ENCODE measurements at regions not wholly inside any gene's neighbourhood (a gene's known extent, or its start where the extent isn't known, plus 50 kb on each side); places are given as distances from the start of the nearest gene placed in this dataset.

DNA sequence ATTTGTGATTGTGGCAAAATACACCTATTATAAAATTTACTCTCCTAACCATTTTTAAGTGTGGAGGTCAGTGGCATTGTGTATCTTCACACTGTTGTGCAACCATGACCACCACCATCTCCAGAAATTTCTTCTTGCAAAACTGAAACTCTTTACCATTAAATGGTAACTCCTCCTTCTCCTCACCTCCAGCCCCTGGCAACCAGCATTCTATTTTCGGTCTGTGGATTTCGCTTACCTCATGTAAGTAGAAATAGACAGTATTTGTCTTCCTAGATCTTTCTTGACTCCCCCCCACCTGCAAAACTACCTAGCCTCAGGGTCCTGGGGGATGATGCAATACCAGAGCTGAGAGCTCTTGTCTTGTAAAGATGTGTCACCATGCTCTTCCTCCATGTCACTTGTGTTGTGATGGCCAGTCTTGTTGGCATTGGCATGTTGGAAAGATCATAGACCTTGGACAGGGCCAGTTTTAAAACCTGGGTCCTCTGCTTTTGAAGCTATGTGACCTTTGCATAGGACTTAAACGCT lies 71.1 kb upstream of the EMX2 start:
- Histone ChIP-seq H3K36me3 (no peaks in the 10 kb centered on the region), H3K4me1 (ENCODE audit: control insufficient read depth in 1 of 2, insufficient read depth in 1 of 2, low read depth in 1 of 2, low read length in 1 of 2) (no peaks in the 10 kb centered on the region), H3K27ac (no peak overlapping the region), H3K27me3 (no peaks in the 10 kb centered on the region), H3K9me3 (no peaks in the 10 kb centered on the region), H3K4me3 (ENCODE audit: low read depth in 1 of 2, low read length in 1 of 2) (no peak overlapping the region)
- TF ChIP-seq, protein P1, sequence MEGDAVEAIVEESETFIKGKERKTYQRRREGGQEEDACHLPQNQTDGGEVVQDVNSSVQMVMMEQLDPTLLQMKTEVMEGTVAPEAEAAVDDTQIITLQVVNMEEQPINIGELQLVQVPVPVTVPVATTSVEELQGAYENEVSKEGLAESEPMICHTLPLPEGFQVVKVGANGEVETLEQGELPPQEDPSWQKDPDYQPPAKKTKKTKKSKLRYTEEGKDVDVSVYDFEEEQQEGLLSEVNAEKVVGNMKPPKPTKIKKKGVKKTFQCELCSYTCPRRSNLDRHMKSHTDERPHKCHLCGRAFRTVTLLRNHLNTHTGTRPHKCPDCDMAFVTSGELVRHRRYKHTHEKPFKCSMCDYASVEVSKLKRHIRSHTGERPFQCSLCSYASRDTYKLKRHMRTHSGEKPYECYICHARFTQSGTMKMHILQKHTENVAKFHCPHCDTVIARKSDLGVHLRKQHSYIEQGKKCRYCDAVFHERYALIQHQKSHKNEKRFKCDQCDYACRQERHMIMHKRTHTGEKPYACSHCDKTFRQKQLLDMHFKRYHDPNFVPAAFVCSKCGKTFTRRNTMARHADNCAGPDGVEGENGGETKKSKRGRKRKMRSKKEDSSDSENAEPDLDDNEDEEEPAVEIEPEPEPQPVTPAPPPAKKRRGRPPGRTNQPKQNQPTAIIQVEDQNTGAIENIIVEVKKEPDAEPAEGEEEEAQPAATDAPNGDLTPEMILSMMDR (IDR thresholded peaks at IDR 0.05) = no peak

DNA sequence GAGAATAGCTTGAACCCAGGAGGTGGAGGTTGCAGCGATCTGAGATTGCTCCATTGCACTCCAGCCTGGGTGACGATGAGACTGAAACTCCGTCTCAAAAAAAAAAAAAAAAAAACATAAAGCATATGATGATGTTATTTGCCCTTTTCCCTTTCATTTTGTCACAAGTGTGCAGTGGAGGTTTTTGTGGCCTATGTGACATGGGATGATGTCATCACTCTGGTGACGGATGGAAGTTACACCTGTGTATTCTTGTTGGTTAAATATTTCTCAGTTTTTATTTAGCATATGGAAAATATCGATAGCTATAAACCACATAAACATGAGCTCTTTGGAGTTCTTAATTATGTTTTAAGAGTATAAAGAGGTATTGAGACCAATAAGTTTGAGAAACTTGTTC lies 71.8 kb upstream of the EMX2 start:
- Histone ChIP-seq H3K4me1 (ENCODE audit: control insufficient read depth in 1 of 2, insufficient read depth in 1 of 2, low read depth in 1 of 2, low read length in 1 of 2) (no peaks in the 10 kb centered on the region), H3K36me3 (no peaks in the 10 kb centered on the region), H3K4me3 (ENCODE audit: low read depth in 1 of 2, low read length in 1 of 2) (no peak overlapping the region), H3K9me3 (no peaks in the 10 kb centered on the region), H3K27ac (no peak overlapping the region), H3K27me3 (no peaks in the 10 kb centered on the region)
- TF ChIP-seq, protein P1 (IDR thresholded peaks at IDR 0.05) = no peak

DNA sequence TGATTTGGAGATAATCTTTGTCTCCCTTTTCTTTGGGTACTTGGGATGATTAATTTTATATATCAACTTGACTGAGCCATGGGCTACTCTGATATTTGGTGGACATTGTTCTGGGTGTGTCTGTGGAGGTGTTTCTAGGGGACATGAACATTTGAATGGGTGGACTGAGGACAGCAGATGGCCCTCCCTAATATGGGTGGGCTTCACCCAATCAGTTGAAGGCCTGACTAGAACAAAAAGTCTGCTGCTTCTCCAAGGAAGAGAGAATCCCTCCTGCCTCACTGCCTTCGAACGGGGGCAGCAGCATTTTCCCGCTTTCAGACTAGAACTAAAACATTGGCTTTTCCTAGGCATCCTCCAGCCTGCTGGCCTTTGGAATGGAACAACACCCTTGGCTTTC lies 73.9 kb upstream of the EMX2 start:
- Histone ChIP-seq H3K4me3 (ENCODE audit: low read depth in 1 of 2, low read length in 1 of 2) (no peak overlapping the region), H3K27me3 (no peaks in the 10 kb centered on the region)

DNA sequence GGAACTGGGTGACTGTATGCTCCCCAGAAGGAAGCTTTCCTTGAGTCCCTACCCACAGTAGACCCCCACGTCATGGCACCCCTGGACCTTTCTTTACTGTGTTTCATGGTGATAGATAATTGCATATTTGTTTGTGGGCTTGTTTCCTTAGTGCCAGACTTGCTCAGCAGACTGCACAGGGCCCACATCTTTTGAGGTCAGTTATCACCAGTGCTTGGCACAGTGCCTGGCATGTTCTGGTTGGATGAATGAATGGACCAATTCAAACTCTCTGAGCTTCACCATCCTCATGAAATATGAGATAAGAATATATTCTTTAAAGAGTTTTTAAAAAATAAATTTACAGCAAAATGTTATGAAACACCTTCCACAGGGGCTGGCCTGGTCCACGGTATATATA lies 78.4 kb upstream of the EMX2 start:
- Histone ChIP-seq H3K36me3 (no peaks in the 10 kb centered on the region), H3K27ac (no peak overlapping the region), H3K4me3 (ENCODE audit: low read depth in 1 of 2, low read length in 1 of 2) (no peak overlapping the region), H3K27me3 (no peaks in the 10 kb centered on the region), H3K4me1 (ENCODE audit: control insufficient read depth in 1 of 2, insufficient read depth in 1 of 2, low read depth in 1 of 2, low read length in 1 of 2) (no peaks in the 10 kb centered on the region), H3K9me3 (no peaks in the 10 kb centered on the region)
- TF ChIP-seq, protein P1 (IDR thresholded peaks at IDR 0.05) = no peak

More for the DNA sequence above, 73.9 kb upstream of the EMX2 start:
- H3K27ac ChIP-seq = no peak overlapping the region
- no peaks in the 10 kb centered on the region for H3K9me3 ChIP-seq
- no peaks in the 10 kb centered on the region for H3K36me3 ChIP-seq
- no peaks in the 10 kb centered on the region for H3K4me1 ChIP-seq (ENCODE audit: control insufficient read depth in 1 of 2, insufficient read depth in 1 of 2, low read depth in 1 of 2, low read length in 1 of 2)
- TF ChIP-seq, protein P1 (IDR thresholded peaks at IDR 0.05) = no peak

DNA sequence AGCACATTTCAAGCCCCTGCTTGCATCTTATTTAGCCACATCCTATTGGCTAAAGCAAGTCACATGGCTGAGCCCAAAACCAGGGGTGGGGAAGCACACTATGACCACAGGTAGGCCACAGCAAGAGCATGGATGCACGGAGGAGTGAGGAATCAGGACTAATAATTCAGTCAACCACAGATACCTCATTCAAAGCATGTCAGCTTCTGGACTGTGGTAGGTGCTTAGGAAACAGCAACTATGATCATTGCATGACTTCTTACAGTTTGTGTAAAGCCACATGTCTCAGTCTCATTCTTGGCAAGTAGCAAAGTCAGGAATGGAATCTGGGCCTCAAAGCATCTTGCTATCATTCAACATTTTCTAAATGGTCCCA lies 79.0 kb upstream of the EMX2 start:
- Histone ChIP-seq H3K4me1 (ENCODE audit: control insufficient read depth in 1 of 2, insufficient read depth in 1 of 2, low read depth in 1 of 2, low read length in 1 of 2) (no peaks in the 10 kb centered on the region), H3K27ac (no peak overlapping the region), H3K4me3 (ENCODE audit: low read depth in 1 of 2, low read length in 1 of 2) (no peak overlapping the region), H3K27me3 (no peaks in the 10 kb centered on the region), H3K9me3 (no peaks in the 10 kb centered on the region), H3K36me3 (no peaks in the 10 kb centered on the region)
- TF ChIP-seq, protein P1 (IDR thresholded peaks at IDR 0.05) = no peak

Measured in neutrophil (primary cell).